ENCODE measurements at regions not wholly inside any gene's neighbourhood (a gene's known extent, or its start where the extent isn't known, plus 50 kb on each side); places are given as distances from the start of the nearest gene placed in this dataset.

GRCh38 chrX:112577146-112577545, 102.6 kb downstream of the LHFPL1 start:
- no peak for ATAC-seq
- H3K4me1 ChIP-seq: no peaks in the 10 kb centered on the region
- TF ChIP-seq, protein P1, sequence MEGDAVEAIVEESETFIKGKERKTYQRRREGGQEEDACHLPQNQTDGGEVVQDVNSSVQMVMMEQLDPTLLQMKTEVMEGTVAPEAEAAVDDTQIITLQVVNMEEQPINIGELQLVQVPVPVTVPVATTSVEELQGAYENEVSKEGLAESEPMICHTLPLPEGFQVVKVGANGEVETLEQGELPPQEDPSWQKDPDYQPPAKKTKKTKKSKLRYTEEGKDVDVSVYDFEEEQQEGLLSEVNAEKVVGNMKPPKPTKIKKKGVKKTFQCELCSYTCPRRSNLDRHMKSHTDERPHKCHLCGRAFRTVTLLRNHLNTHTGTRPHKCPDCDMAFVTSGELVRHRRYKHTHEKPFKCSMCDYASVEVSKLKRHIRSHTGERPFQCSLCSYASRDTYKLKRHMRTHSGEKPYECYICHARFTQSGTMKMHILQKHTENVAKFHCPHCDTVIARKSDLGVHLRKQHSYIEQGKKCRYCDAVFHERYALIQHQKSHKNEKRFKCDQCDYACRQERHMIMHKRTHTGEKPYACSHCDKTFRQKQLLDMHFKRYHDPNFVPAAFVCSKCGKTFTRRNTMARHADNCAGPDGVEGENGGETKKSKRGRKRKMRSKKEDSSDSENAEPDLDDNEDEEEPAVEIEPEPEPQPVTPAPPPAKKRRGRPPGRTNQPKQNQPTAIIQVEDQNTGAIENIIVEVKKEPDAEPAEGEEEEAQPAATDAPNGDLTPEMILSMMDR (IDR thresholded peaks at IDR 0.05): no peak
- no peaks in the 10 kb centered on the region for H3K36me3 ChIP-seq
- H3K27me3 ChIP-seq (ENCODE audit: low read depth): no peaks in the 10 kb centered on the region
- DNase-seq: no peak
- intact Hi-C loops (cut with DNase I): no loop called here
- H3K27ac ChIP-seq: no peak overlapping the region
- no peak overlapping the region for H3K4me3 ChIP-seq
- H3K9me3 ChIP-seq: no peaks in the 10 kb centered on the region

GRCh38 chrX:112571388-112571787, 108.3 kb downstream of the LHFPL1 start:
- Histone ChIP-seq H3K36me3 (no peaks in the 10 kb centered on the region), H3K27me3 (ENCODE audit: low read depth) (no peaks in the 10 kb centered on the region), H3K4me3 (no peak overlapping the region), H3K27ac (no peak overlapping the region), H3K9me3 (no peaks in the 10 kb centered on the region), H3K4me1 (no peaks in the 10 kb centered on the region)
- TF ChIP-seq, protein P1 (IDR thresholded peaks at IDR 0.05): no peak
- no peak for ATAC-seq
- no peak for DNase-seq
- intact Hi-C loops (cut with DNase I): no loop called here

DNA sequence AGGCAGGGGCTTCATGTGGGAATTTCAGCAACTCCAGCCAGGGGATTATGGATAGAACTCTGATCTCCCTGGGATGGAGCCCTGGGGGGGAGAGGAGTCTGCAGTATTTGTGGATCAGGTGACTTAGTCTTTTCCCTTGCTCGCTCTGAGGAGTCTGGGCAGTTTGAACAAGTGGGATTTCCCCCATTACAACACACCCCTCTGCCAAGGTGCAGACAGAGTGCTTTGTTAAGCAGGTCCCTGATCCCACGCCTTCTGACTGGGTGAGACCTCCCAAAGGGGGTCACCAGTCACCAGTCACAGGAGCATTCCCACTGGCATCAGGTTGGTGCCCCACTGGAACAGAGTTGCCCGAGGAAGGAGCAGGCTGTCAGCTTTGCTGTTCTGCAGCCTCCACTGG, 123.9 kb downstream of the LHFPL1 start:
- no peaks in the 10 kb centered on the region for H3K36me3 ChIP-seq
- H3K4me3 ChIP-seq: no peak overlapping the region
- no peaks in the 10 kb centered on the region for H3K4me1 ChIP-seq
- H3K27ac ChIP-seq: no peak overlapping the region
- DNase-seq (no peak), ATAC-seq (no peak)
- TF ChIP-seq, protein P1 (IDR thresholded peaks at IDR 0.05): no peak
- no peaks in the 10 kb centered on the region for H3K9me3 ChIP-seq
- no peaks in the 10 kb centered on the region for H3K27me3 ChIP-seq (ENCODE audit: low read depth)
- intact Hi-C loops (cut with DNase I): no loop called here

- DNase-seq (no peak), ATAC-seq (no peak)
- no peak overlapping the region for H3K27ac ChIP-seq
- TF ChIP-seq, protein P1 (IDR thresholded peaks at IDR 0.05): no peak
- no peaks in the 10 kb centered on the region for H3K27me3 ChIP-seq (ENCODE audit: low read depth)
- H3K4me3 ChIP-seq: no peak overlapping the region
- H3K4me1 ChIP-seq: no peaks in the 10 kb centered on the region
- intact Hi-C loops (cut with DNase I): no loop called here
- H3K36me3 ChIP-seq: no peaks in the 10 kb centered on the region
- no peaks in the 10 kb centered on the region for H3K9me3 ChIP-seq
Measured at GRCh38 chrX:112545051-112545450, 134.7 kb downstream of the LHFPL1 start.

DNA sequence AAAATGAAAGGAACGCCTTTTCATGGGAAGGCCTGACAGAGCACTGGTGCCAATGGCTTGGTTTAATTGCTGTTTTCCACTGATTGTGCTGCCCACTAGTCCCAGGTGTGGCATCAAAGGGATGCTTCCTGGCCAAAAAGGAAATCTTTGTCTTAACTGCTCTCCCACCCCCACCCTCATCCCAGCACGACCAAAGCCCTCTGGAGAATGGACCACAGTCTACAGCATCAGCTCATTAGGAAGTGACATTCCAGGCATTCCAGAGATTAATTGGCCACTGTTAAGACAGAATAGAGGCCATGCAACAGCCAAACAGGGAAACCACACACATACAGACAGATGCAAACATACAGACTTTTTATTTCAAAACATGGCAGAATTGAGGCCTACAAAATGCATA, 143.2 kb downstream of the LHFPL1 start:
- no peaks in the 10 kb centered on the region for H3K36me3 ChIP-seq
- H3K27me3 ChIP-seq (ENCODE audit: low read depth): no peaks in the 10 kb centered on the region
- H3K4me3 ChIP-seq: no peak overlapping the region
- TF ChIP-seq, protein P1 (IDR thresholded peaks at IDR 0.05): no peak
- no peaks in the 10 kb centered on the region for H3K4me1 ChIP-seq
- H3K27ac ChIP-seq: no peak overlapping the region
- DNase-seq: no peak
- no peaks in the 10 kb centered on the region for H3K9me3 ChIP-seq
- intact Hi-C loops (cut with DNase I): no loop called here
- no peak for ATAC-seq

GRCh38 chrX:112527903-112528302, 151.8 kb downstream of the LHFPL1 start:
- intact Hi-C loops (cut with DNase I): no loop called here
- no peaks in the 10 kb centered on the region for H3K27me3 ChIP-seq (ENCODE audit: low read depth)
- H3K27ac ChIP-seq: no peak overlapping the region
- no peak for ATAC-seq
- no peak for DNase-seq
- no peaks in the 10 kb centered on the region for H3K9me3 ChIP-seq
- TF ChIP-seq, protein P1 (IDR thresholded peaks at IDR 0.05): no peak
- no peaks in the 10 kb centered on the region for H3K36me3 ChIP-seq
- no peaks in the 10 kb centered on the region for H3K4me1 ChIP-seq
- no peak overlapping the region for H3K4me3 ChIP-seq

Measured in lower lobe of right lung (tissue), 2 donors.